Activated CD4-positive, alpha-beta T cell treated with anti-CD3 and anti-CD28 coated beads, Interleukin-2, amount 10 ng/mL, durations not matched to agents 24 days and 14 days (primary cell): ENCODE measurements at regions not wholly inside any gene's neighbourhood (a gene's known extent, or its start where the extent isn't known, plus 50 kb on each side); places are given as distances from the start of the nearest gene placed in this dataset.

Source experiments
- DNase-seq: peaks from one replicate; pipeline ENCODE4 v3.0.0; 2022
- H3K27ac Mint-ChIP-seq: one replicate; pipeline ENCODE4 v1.8.0; 2022; ENCODE audit warnings: mild to moderate bottlenecking, mixed read lengths
- H3K27me3 Mint-ChIP-seq: one replicate; pipeline ENCODE4 v1.8.0; 2022; ENCODE audit warnings: mixed read lengths
- H3K36me3 Mint-ChIP-seq: one replicate; pipeline ENCODE4 v1.8.0; 2022; ENCODE audit warnings: low read depth, mild to moderate bottlenecking, mixed read lengths
- H3K4me1 Mint-ChIP-seq: one replicate; pipeline ENCODE4 v1.8.0; 2021; ENCODE audit warnings: mixed read lengths
- H3K4me3 Mint-ChIP-seq: one replicate; pipeline ENCODE4 v1.8.0; 2022; ENCODE audit warnings: mild to moderate bottlenecking, moderate library complexity, mixed read lengths
- H3K9me3 Mint-ChIP-seq: one replicate; pipeline ENCODE4 v1.8.0; 2021; ENCODE audit warnings: mixed read lengths
- intact Hi-C: fragments of 100-400 bp; cut with micrococcal nuclease; formaldehyde crosslinking; loops from one replicate; pipeline ENCODE4 v1.15.1; 2023

GRCh38 chr3:59313365-59313764 lies 263.5 kb upstream of the CFAP20DC start:
- Mint-ChIP-seq H3K27me3 (no peaks in the 10 kb centered on the region), H3K4me1 (peaks cover 40% of the 10 kb centered on the region), H3K36me3 (no peaks in the 10 kb centered on the region), H3K4me3 (no peak overlapping the region), H3K9me3 (peaks cover 5% of the 10 kb centered on the region), H3K27ac (no peak overlapping the region)
- intact Hi-C loops: loop anchor here (1.0 to 10.0 kb wide), 6 partner anchors 75 to 543 kb away; no protein-coding TSS in a partner anchor
- peak; percentile 79 for DNase-seq

- intact Hi-C loops: loop anchor here (5.0 to 10.0 kb wide), 4 partner anchors 99 to 474 kb away; no protein-coding TSS in a partner anchor
- Mint-ChIP-seq H3K9me3 (peaks cover 5% of the 10 kb centered on the region), H3K36me3 (no peaks in the 10 kb centered on the region), H3K4me3 (no peak overlapping the region), H3K27me3 (no peaks in the 10 kb centered on the region), H3K27ac (no peak overlapping the region), H3K4me1 (peaks cover 40% of the 10 kb centered on the region)
- no peak for DNase-seq
These were observed 261.4 kb upstream of the CFAP20DC start for GRCh38 chr3:59311231-59311630.

- Mint-ChIP-seq H3K4me1 (peaks cover 39% of the 10 kb centered on the region), H3K4me3 (peak overlapping the region; percentile 24), H3K36me3 (no peaks in the 10 kb centered on the region), H3K9me3 (peaks cover 5% of the 10 kb centered on the region), H3K27me3 (no peaks in the 10 kb centered on the region), H3K27ac (no peak overlapping the region)
- no peak for DNase-seq
- intact Hi-C loops: loop anchor here (5.0 to 10.0 kb wide), 4 partner anchors 98 to 474 kb away; no protein-coding TSS in a partner anchor
These were observed 260.9 kb upstream of the CFAP20DC start for GRCh38 chr3:59310736-59311135.

- intact Hi-C loops: no loop called here
- H3K36me3 Mint-ChIP-seq: no peaks in the 10 kb centered on the region
These were observed 258.9 kb upstream of the CFAP20DC start for GRCh38 chr3:59308684-59309083.

GRCh38 chr3:59308001-59308400 lies 258.2 kb upstream of the CFAP20DC start:
- no peaks in the 10 kb centered on the region for H3K36me3 Mint-ChIP-seq
- H3K9me3 Mint-ChIP-seq: no peaks in the 10 kb centered on the region
- no peak for DNase-seq
- no peak overlapping the region for H3K27ac Mint-ChIP-seq
- peaks cover 21% of the 10 kb centered on the region for H3K4me1 Mint-ChIP-seq
- intact Hi-C loops: no loop called here
- H3K27me3 Mint-ChIP-seq: no peaks in the 10 kb centered on the region
- no peak overlapping the region for H3K4me3 Mint-ChIP-seq

More at GRCh38 chr3:59308684-59309083, 258.9 kb upstream of the CFAP20DC start:
- Mint-ChIP-seq H3K27me3 (no peaks in the 10 kb centered on the region), H3K4me3 (no peak overlapping the region), H3K27ac (no peak overlapping the region), H3K9me3 (no peaks in the 10 kb centered on the region), H3K4me1 (peaks cover 28% of the 10 kb centered on the region)
- DNase-seq: no peak

GRCh38 chr3:59306436-59306835 lies 256.6 kb upstream of the CFAP20DC start:
- H3K27ac Mint-ChIP-seq: no peak overlapping the region
- no peak overlapping the region for H3K4me3 Mint-ChIP-seq
- H3K9me3 Mint-ChIP-seq: no peaks in the 10 kb centered on the region
- no peak for DNase-seq
- H3K4me1 Mint-ChIP-seq: peaks cover 13% of the 10 kb centered on the region
- no peaks in the 10 kb centered on the region for H3K27me3 Mint-ChIP-seq
- no peaks in the 10 kb centered on the region for H3K36me3 Mint-ChIP-seq
- intact Hi-C loops: no loop called here

GRCh38 chr3:59304296-59304695 lies 254.5 kb upstream of the CFAP20DC start:
- no peaks in the 10 kb centered on the region for H3K27me3 Mint-ChIP-seq
- intact Hi-C loops: no loop called here

GRCh38 chr3:59303452-59303851 lies 253.6 kb upstream of the CFAP20DC start:
- no peaks in the 10 kb centered on the region for H3K27me3 Mint-ChIP-seq
- H3K27ac Mint-ChIP-seq: no peak overlapping the region
- peaks cover 2% of the 10 kb centered on the region for H3K4me1 Mint-ChIP-seq
- peaks cover 7% of the 10 kb centered on the region for H3K9me3 Mint-ChIP-seq
- DNase-seq: no peak
- H3K4me3 Mint-ChIP-seq: no peak overlapping the region
- intact Hi-C loops: no loop called here
- no peaks in the 10 kb centered on the region for H3K36me3 Mint-ChIP-seq

More at GRCh38 chr3:59304296-59304695, 254.5 kb upstream of the CFAP20DC start:
- H3K4me1 Mint-ChIP-seq: peaks cover 4% of the 10 kb centered on the region
- H3K9me3 Mint-ChIP-seq: peaks cover 7% of the 10 kb centered on the region
- DNase-seq: no peak
- H3K27ac Mint-ChIP-seq: no peak overlapping the region
- H3K4me3 Mint-ChIP-seq: no peak overlapping the region
- no peaks in the 10 kb centered on the region for H3K36me3 Mint-ChIP-seq

GRCh38 chr3:59302442-59302841 lies 252.6 kb upstream of the CFAP20DC start:
- Mint-ChIP-seq H3K4me1 (peaks cover 2% of the 10 kb centered on the region), H3K27ac (no peak overlapping the region), H3K9me3 (peaks cover 9% of the 10 kb centered on the region), H3K27me3 (no peaks in the 10 kb centered on the region), H3K4me3 (no peak overlapping the region), H3K36me3 (no peaks in the 10 kb centered on the region)
- intact Hi-C loops: no loop called here
- no peak for DNase-seq

GRCh38 chr3:59300733-59301132 lies 250.9 kb upstream of the CFAP20DC start:
- Mint-ChIP-seq H3K27me3 (no peaks in the 10 kb centered on the region), H3K4me1 (peaks cover 2% of the 10 kb centered on the region), H3K9me3 (peaks cover 18% of the 10 kb centered on the region), H3K36me3 (no peaks in the 10 kb centered on the region), H3K4me3 (no peak overlapping the region), H3K27ac (peak overlapping the region; percentile 8)
- intact Hi-C loops: no loop called here
- DNase-seq: no peak

GRCh38 chr3:59299561-59299960 lies 249.7 kb upstream of the CFAP20DC start:
- Mint-ChIP-seq H3K27ac (no peak overlapping the region), H3K9me3 (peaks cover 22% of the 10 kb centered on the region), H3K27me3 (no peaks in the 10 kb centered on the region), H3K4me1 (peaks cover 2% of the 10 kb centered on the region), H3K4me3 (no peak overlapping the region), H3K36me3 (peaks cover 2% of the 10 kb centered on the region)
- DNase-seq: no peak
- intact Hi-C loops: no loop called here

- H3K9me3 Mint-ChIP-seq: peaks cover 24% of the 10 kb centered on the region
- intact Hi-C loops: no loop called here
- H3K4me1 Mint-ChIP-seq: peaks cover 32% of the 10 kb centered on the region
- peak overlapping the region; percentile 14 for H3K27ac Mint-ChIP-seq
- H3K4me3 Mint-ChIP-seq: no peak overlapping the region
- no peaks in the 10 kb centered on the region for H3K27me3 Mint-ChIP-seq
- H3K36me3 Mint-ChIP-seq: peaks cover 4% of the 10 kb centered on the region
- no peak for DNase-seq
These were observed 240.5 kb upstream of the CFAP20DC start for GRCh38 chr3:59290358-59290757.

- DNase-seq: no peak
- Mint-ChIP-seq H3K27ac (no peak overlapping the region), H3K27me3 (no peaks in the 10 kb centered on the region), H3K9me3 (peaks cover 22% of the 10 kb centered on the region), H3K4me1 (peaks cover 32% of the 10 kb centered on the region), H3K4me3 (no peak overlapping the region), H3K36me3 (peaks cover 3% of the 10 kb centered on the region)
- intact Hi-C loops: no loop called here
These were observed 240.0 kb upstream of the CFAP20DC start for GRCh38 chr3:59289831-59290230.

- intact Hi-C loops: no loop called here
These were observed 239.1 kb upstream of the CFAP20DC start for GRCh38 chr3:59288951-59289350.

More at GRCh38 chr3:59288951-59289350, 239.1 kb upstream of the CFAP20DC start:
- H3K4me1 Mint-ChIP-seq: peaks cover 32% of the 10 kb centered on the region
- no peak overlapping the region for H3K27ac Mint-ChIP-seq
- no peaks in the 10 kb centered on the region for H3K27me3 Mint-ChIP-seq
- H3K9me3 Mint-ChIP-seq: peaks cover 19% of the 10 kb centered on the region
- peaks cover 3% of the 10 kb centered on the region for H3K36me3 Mint-ChIP-seq
- no peak overlapping the region for H3K4me3 Mint-ChIP-seq
- DNase-seq: no peak
